ENCODE measurements at regions not wholly inside any gene's neighbourhood (a gene's known extent, or its start where the extent isn't known, plus 50 kb on each side); places are given as distances from the start of the nearest gene placed in this dataset.

DNA sequence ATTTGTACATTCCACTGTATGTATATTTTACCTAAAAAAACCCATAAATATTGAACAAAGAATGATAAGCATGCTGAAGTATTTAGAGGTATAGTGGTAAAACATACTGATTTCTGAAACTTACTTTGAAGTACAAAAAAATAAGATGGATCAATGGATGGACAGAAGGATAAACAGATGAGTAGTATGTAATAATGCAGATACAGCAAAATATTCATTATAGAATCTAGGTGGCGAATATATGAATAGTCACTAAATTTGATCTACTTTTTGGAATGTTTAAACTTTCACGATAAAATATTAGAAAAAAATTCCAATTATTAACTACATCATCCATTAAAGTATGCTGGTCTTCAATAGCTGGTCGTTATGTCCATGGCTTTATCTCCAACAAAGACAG, 51.9 kb upstream of the GNB4 start:
- DNase-seq, result no peak

DNA sequence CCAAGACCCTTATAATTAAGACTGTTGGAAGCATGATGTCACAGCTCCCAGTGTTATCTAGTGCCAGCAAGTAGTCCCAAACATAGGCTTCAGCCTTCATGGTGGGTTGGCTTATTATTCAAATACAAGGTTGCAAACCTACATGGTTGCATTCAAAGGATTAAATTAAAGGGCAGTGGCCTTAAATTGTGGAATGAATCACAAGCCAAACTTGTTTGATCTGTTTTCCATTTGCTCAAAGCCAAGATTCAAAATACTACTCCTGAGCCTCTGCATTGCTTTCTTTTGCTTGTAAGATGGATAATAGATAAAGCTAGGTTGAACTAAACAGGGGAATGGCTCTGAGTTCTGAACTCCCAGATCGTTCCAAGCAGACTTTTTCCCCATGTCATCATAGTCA, 52.4 kb upstream of the GNB4 start:
- peak; percentile 71 for DNase-seq

- no peak for DNase-seq
These were observed 53.1 kb upstream of the GNB4 start for GRCh38 chr3:179504371-179504770.

GRCh38 chr3:179505534-179505933, 54.3 kb upstream of the GNB4 start:
- no peak for DNase-seq

DNA sequence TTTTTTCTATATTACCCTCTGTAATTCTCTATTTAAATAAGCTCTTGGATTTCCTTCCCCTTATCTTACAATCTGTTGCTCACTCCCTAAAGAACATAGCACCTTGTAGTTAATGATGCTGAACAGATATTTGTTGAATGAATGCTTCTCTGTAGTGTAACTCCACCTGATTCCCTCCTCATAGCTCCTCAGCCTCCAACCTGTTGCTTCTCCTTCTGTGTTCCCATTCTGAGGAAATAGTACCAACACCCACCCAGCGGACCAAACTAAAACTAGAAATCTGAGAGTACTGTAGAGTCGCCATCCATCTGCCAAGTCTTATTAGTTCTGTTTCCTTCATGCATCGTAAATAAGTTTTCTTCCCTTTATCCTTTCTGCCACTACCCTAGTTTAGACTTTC, 55.5 kb upstream of the GNB4 start:
- DNase-seq, result no peak

GRCh38 chr3:179509701-179510100, 53.0 kb upstream of the ACTL6A start:
- DNase-seq, result no peak

- DNase-seq, result no peak
These were observed 52.2 kb upstream of the ACTL6A start for GRCh38 chr3:179510496-179510895.

GRCh38 chr3:179512378-179512777, 50.3 kb upstream of the ACTL6A start:
- DNase-seq, result no peak
